ENCODE measurements at regions not wholly inside any gene's neighbourhood (a gene's known extent, or its start where the extent isn't known, plus 50 kb on each side); places are given as distances from the start of the nearest gene placed in this dataset.

DNA sequence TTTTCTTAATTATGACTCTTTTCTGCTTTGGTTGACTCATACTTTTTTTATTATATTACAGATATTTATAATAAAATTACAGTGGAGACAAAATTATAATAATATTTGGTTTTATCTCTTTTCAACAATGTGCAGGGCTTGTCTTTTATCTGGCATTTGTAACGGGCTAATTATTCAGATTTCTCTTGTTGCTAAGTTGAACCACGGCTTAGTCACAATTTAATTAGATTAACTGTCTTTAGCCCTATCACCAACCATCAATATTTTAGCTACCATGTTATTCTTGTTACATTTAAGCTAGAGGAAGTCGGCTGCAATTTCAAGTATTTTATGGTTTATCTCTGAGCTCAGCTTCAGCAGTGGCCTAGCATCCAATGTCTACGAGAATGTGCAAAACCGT is 798.9 kb upstream of the CA10 start:
- CTCF ChIA-PET: no interaction called here
- DNase-seq (ENCODE audit: low read depth, low spot score) (no peak), ATAC-seq (no peak)
- no peaks in the 10 kb centered on the region for H4K20me1 ChIP-seq (ENCODE audit: insufficient read depth)
- H3K9me3 ChIP-seq (ENCODE audit: control insufficient read depth in 1 of 2, insufficient read depth in 1 of 2, low read depth in 1 of 2, low read length in 2 of 2): peaks cover 25 to 42% of the 10 kb centered on the region in 2 experiments; a peak in 2 of 4 replicates
- POLR2A ChIA-PET: no interaction called here
- intact Hi-C loops (cut with micrococcal nuclease): no loop called here
- H3K79me2 ChIP-seq (ENCODE audit: insufficient read depth, low read length): no peaks in the 10 kb centered on the region
- TF ChIP-seq JUND (IDR thresholded peaks at IDR 0.05): no peak
- TF ChIP-seq ZNF274 (IDR thresholded peaks at IDR 0.05; ENCODE audit: low read depth, low read length): no peak
- H3K27ac ChIP-seq (ENCODE audit: low read depth, low read length): no peak overlapping the region
- RAD21 ChIA-PET (ENCODE audit: low non-redundant PET in 1 of 2, low total read pairs in 2 of 2, uncharacterized antibody in 2 of 2, unreplicated experiment in 2 of 2): no interaction called here
- no peaks in the 10 kb centered on the region for H3K4me1 ChIP-seq (ENCODE audit: control insufficient read depth in 1 of 2, insufficient read depth in 2 of 2, low read length in 2 of 2)
- no peaks in the 10 kb centered on the region for H3K36me3 ChIP-seq (ENCODE audit: control insufficient read depth in 1 of 2, insufficient read depth in 2 of 2, low read length in 2 of 2)
- no peak overlapping the region for H3K4me2 ChIP-seq (ENCODE audit: low read length)
- H3K27me3 ChIP-seq (ENCODE audit: insufficient read depth, low read length): no peaks in the 10 kb centered on the region
- no TSS peak for BruUV-seq (replicated peaks)
- H3K4me3 ChIP-seq (replicated peaks in 1 of 2; ENCODE audit: low read depth in 1 of 2, low read length in 2 of 2): no peak overlapping the region
- H3K9me2 ChIP-seq (ENCODE audit: insufficient read depth): no peaks in the 10 kb centered on the region
- no peak overlapping the region for H2AFZ ChIP-seq (ENCODE audit: low read depth, low read length, poor library complexity, severe bottlenecking)
- no peak overlapping the region for H3K9ac ChIP-seq (ENCODE audit: low read length)

GRCh38 chr17:52947418-52947817 is 788.9 kb upstream of the CA10 start:
- intact Hi-C loops (cut with micrococcal nuclease): no loop called here
- Histone ChIP-seq H3K4me1 (ENCODE audit: control insufficient read depth in 1 of 2, insufficient read depth in 2 of 2, low read length in 2 of 2) (no peaks in the 10 kb centered on the region), H3K9ac (ENCODE audit: low read length) (no peak overlapping the region), H4K20me1 (ENCODE audit: insufficient read depth) (no peaks in the 10 kb centered on the region), H3K27me3 (ENCODE audit: insufficient read depth, low read length) (no peaks in the 10 kb centered on the region), H2AFZ (ENCODE audit: low read depth, low read length, poor library complexity, severe bottlenecking) (no peak overlapping the region), H3K4me3 (replicated peaks in 1 of 2; ENCODE audit: low read depth in 1 of 2, low read length in 2 of 2) (no peak overlapping the region), H3K9me3 (ENCODE audit: control insufficient read depth in 1 of 2, insufficient read depth in 1 of 2, low read depth in 1 of 2, low read length in 2 of 2) (peaks cover 36 to 70% of the 10 kb centered on the region in 2 experiments), H3K27ac (ENCODE audit: low read depth, low read length) (no peak overlapping the region), H3K36me3 (ENCODE audit: control insufficient read depth in 1 of 2, insufficient read depth in 2 of 2, low read length in 2 of 2) (no peaks in the 10 kb centered on the region), H3K4me2 (ENCODE audit: low read length) (no peak overlapping the region), H3K79me2 (ENCODE audit: insufficient read depth, low read length) (no peaks in the 10 kb centered on the region), H3K9me2 (ENCODE audit: insufficient read depth) (no peaks in the 10 kb centered on the region)
- ATAC-seq (no peak), DNase-seq (ENCODE audit: low read depth, low spot score) (no peak)
- BruUV-seq (replicated peaks): no TSS peak
- ChIA-PET POLR2A (no interaction called here), CTCF (no interaction called here), RAD21 (ENCODE audit: low non-redundant PET in 1 of 2, low total read pairs in 2 of 2, uncharacterized antibody in 2 of 2, unreplicated experiment in 2 of 2) (no interaction called here)
- no peak for TF ChIP-seq JUND (IDR thresholded peaks at IDR 0.05)
- TF ChIP-seq ATF3 (IDR thresholded peaks at IDR 0.05): no peak
- TF ChIP-seq RAD21 (IDR thresholded peaks at IDR 0.05; ENCODE audit: low read depth): no peak
- no peak for TF ChIP-seq TCF7L2 (IDR thresholded peaks at IDR 0.05; ENCODE audit: borderline replicate concordance, extremely low read depth, insufficient read depth, insufficient read length)
- no peak for TF ChIP-seq ZBTB33 (IDR thresholded peaks at IDR 0.05; ENCODE audit: extremely low read depth, insufficient replicate concordance, low read length)
- no peak for TF ChIP-seq CEBPB (IDR thresholded peaks at IDR 0.05; ENCODE audit: low read depth)
- TF ChIP-seq EZH2 (IDR thresholded peaks at IDR 0.05): no peak
- no peak for TF ChIP-seq ELF1 (IDR thresholded peaks at IDR 0.05; ENCODE audit: borderline replicate concordance, low read depth)
- TF ChIP-seq EGR1 (IDR thresholded peaks at IDR 0.05; ENCODE audit: low read depth): no peak
- TF ChIP-seq SIN3A (IDR thresholded peaks at IDR 0.05; ENCODE audit: low read depth): no peak
- TF ChIP-seq FOSL1 (IDR thresholded peaks at IDR 0.05; ENCODE audit: low read depth): no peak
- TF ChIP-seq, protein P1, sequence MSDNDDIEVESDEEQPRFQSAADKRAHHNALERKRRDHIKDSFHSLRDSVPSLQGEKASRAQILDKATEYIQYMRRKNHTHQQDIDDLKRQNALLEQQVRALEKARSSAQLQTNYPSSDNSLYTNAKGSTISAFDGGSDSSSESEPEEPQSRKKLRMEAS (IDR thresholded peaks at IDR 0.05): no peak
- TF ChIP-seq ZFX (IDR thresholded peaks at IDR 0.05): no peak
- no peak for TF ChIP-seq YY1 (IDR thresholded peaks at IDR 0.05; ENCODE audit: extremely low read depth, insufficient replicate concordance, low read depth, low read length)
- no peak for TF ChIP-seq ZNF274 (IDR thresholded peaks at IDR 0.05; ENCODE audit: low read depth, low read length)
- TF ChIP-seq REST (IDR thresholded peaks at IDR 0.05; ENCODE audit: low read depth): no peak
- no peak for TF ChIP-seq POLR2AphosphoS5 (IDR thresholded peaks at IDR 0.05; ENCODE audit: low read depth, low read length)

All from HCT116 (cell line).